Middle frontal gyrus (tissue), 1 donor: ENCODE measurements at regions not wholly inside any gene's neighbourhood (a gene's known extent, or its start where the extent isn't known, plus 50 kb on each side); places are given as distances from the start of the nearest gene placed in this dataset.

ENCODE experiments used
- DNase-seq: peaks from one replicate; pipeline ENCODE4 v3.0.0-alpha.2; 2015; ENCODE audit warnings: low spot score; ENCODE audit errors: extremely low spot score

- DNase-seq, result no peak
Measured at GRCh38 chr2:120785228-120785966, 49.7 kb downstream of the GLI2 start.

- no peak for DNase-seq
Measured at GRCh38 chr2:120786038-120786960, 50.6 kb downstream of the GLI2 start.

- no peak for DNase-seq
Measured at GRCh38 chr2:120787111-120787821, 51.6 kb downstream of the GLI2 start.

DNA sequence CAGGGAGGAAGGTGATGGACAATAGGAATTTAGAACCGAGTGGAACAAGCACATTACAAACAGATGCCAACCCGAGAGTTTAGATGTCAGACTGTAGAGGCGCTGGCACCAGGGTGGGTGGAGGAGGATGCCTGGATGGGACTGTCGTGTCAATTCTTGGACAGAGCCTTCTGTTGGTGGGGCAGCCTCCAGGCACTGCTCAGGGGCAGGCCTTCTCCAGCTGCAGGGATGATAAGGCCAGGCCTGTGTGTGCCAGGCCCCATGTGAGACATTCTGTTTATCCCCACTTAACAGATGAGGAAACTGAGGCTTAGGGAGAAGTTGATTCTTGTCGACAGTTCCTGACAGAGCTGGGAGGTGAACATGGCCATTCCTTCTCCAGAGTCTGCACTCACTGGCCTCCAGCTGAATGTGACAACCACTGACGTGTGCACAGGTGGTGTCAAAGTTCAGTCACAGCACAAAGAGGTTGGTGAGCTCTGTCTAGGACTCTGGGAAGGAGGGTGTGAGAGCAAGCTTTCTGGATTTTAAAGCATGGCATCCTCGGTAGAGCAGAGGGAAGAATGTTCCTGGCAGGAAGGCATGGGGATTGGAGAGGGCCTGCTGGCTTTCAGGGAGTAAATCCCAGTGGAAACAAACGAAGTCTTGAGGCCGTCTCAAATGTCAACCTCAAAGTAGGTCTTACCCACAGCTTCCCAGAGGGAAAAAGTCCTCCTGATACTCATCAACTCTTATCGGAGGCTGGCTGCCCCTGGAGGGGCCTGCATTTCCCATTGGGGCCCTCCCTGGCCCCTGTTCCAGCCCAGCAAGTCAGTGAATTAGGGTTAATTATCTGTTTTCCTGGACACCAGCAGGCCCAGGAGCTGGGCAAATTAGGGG is 52.4 kb downstream of the GLI2 start:
- no peak for DNase-seq

DNA sequence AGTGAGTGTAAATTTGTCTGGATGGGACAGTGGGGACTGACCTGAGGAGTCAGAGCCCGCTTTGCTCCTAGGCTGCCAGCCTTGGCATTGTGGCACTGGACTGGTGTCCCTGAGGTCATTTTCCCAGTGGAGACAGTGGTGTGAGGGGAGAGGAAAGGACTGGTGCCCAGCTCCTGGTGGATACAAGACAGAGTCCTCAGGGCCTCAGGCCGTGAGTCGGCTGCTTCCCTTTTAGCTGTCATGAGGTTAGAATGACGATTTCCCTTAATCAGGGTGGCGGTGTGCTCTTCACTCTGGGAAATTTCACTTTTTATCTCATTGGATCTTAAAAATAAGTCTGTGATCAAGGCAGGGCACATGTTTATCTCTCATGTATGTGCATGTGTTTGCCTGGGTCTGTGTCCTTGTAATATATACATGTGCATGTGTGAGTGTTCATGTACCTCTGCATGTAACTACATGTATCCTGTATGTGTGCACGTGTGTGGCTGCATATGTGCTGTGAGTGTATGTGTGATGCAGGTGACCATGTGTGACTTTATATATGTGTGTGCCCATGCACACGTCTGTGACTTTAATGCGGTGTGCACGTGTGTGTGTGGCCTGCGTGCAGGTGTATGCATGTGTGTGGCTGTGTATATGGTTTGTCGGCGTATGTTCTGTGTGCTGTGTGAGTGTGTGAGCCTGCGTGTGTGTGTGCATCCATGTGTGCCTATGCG is 55.7 kb downstream of the GLI2 start:
- no peak for DNase-seq

DNA sequence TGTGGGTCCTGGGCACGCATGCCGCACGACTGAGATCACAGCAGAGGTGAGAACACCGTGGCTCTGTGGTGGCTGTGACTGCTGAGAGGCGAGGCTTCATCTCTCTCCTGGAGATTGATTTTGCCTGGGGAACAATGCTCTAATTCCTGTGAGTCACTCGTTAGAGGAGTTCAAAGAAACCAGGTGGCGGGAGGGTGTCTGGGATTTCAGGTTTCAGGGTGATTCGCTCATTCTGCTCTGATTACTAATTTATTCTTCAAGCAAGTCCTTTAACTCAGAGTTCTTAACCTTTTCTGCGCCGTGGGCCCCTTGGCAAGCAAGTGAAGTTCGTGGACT is 56.3 kb downstream of the GLI2 start:
- DNase-seq, result no peak

DNA sequence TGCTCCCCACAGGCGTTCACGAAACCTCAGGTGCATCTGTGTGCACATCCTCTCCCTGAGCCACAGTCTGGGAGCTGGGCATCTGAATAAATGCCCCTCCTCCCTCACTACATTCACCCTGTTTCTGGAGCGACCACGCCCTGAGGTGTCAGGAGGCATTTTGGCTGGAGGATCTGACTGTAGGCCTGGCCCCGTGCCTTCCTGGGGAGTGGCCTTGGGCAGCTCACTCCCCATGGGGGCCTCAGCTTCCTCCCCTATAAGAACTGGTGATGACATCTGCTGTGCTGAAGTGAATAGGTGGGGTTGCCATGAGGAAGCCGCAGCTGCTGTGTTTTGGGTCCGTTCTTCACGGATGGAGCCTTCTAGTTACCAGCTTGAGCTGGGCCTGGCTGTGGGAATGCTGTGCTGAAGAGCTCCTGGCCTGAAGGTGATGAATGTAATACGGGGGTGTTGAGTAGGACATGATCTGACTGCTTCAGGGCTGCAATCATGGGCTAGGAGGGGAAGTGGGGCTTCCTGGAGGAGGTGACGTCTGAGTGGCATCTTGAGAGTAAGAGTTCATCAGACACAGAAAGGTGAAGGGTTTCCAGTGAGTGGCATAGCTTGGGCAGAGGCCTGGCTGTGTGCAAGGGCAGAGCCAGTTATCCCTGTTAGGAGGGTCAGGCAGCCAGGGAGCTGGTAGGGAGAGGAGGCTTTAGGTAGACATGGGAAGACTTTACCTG is 58.2 kb downstream of the GLI2 start:
- DNase-seq, result no peak

DNA sequence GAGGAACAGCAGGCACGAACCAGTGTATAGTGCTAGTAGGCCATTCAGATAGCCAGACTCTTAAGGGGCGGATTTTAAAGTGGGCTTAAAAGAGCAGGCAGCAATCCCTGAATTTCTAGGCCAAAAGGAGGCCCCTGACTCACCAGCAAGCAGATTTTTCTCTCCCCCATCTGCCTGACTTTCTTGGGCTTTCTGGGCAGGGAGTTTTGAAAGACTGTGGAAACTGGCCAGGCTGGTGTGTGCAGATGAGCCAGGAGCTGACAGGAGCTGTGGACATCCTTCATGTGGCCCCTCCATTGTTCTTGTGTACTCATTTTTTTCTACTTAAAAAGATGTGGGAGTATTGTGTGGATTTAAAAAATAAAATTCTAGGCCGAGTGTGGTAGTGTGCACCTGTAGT is 59.0 kb downstream of the GLI2 start:
- DNase-seq, result no peak

GRCh38 chr2:120796094-120796493 is 60.4 kb downstream of the GLI2 start:
- no peak for DNase-seq

DNA sequence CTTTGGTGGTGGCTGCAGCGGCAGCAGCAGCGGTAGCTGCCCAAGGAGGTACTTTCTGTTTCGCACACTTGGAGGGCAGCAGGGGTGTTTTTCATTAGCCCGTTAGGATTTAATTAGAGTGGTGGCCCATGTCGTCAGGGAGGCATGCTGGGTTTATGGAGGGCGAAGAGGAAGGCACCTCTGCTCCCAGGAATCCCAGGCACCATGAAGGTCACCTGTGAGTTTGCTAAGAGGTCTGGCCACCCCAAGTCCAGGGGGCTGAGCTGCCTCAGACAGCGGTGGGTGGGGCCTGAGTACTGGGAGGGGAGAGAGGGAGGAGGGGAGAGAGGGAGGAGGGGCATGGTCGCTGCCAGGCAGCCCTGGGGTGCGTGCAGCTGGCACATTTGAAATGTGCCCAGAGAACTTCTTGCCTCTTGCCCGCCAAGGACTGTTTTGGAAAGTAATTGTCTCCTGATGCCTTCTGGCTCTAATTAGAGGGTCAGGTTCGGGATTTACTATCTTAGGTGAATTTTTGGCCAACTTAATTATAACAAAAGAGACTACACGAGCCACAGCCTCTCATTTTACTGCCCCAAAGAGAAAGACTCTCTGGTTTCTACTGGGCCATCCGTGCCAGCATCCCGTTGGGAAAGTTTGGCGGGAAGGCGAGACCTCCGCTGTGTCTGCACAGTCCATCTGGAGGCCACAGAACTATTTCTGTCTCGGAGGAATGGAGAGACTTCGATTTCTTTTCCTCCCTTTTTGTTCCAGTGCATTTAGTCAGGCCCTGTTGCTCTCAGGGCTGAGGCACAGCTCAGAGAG is 62.0 kb downstream of the GLI2 start:
- no peak for DNase-seq

- DNase-seq, result no peak
Measured at GRCh38 chr2:120798567-120799247, 63.0 kb downstream of the GLI2 start.

- no peak for DNase-seq
Measured at GRCh38 chr2:120802158-120802557, 66.5 kb downstream of the GLI2 start.

GRCh38 chr2:120802867-120803484 is 67.3 kb downstream of the GLI2 start:
- DNase-seq, result no peak

DNA sequence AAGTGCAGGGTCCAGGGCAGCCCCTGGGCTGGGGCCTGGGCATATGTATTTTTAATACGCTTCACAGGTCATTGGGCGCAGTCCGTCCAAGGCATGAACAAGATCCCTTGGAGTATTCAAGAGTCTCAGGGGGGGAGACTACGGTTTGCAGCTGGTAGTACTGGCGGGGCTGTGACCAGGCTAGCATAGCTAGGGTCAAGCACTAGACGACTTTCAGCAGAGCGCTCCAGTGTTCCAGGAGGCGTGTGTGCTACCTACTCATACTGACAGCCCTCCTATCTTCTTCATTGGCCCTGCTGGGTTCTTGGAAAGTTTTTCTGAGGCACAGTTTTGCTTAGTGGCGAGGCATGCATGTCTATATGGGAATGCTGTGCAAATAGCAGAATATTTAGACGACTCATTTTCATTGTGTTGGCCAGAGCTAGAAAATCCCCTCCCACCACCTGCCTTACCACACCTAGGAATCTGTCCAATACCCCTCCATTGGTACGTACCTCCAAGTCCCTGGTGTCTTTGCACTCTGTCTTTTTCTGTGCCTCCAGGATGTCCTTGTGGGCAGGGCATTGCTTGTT is 68.2 kb downstream of the GLI2 start:
- DNase-seq, result no peak

GRCh38 chr2:120804459-120804858 is 68.8 kb downstream of the GLI2 start:
- no peak for DNase-seq

GRCh38 chr2:120805011-120805410 is 69.3 kb downstream of the GLI2 start:
- DNase-seq, result no peak

- DNase-seq, result no peak
Measured at GRCh38 chr2:120805602-120806001, 69.9 kb downstream of the GLI2 start.

GRCh38 chr2:120807751-120808150 is 72.1 kb downstream of the GLI2 start:
- DNase-seq, result no peak
